K562 (cell line): ENCODE measurements at regions not wholly inside any gene's neighbourhood (a gene's known extent, or its start where the extent isn't known, plus 50 kb on each side); places are given as distances from the start of the nearest gene placed in this dataset.

Source experiments
- ATAC-seq: fragments of 200-7000 bp; cut with Tn5 transposase; 3 replicates; pipeline ENCODE4 v1.9.1; 2020; ENCODE audit warnings: moderate library complexity
- BruUV-seq: library from RNA; stranded (reverse); fragments of 400-500 nt; replicated peaks from 2 replicates; lab custom pipeline; 2021; lab: Mats Ljungman, UMichigan
- CTCF ChIA-PET: fragments of 300-600 bp; formaldehyde crosslinking; extraction: SDS; loops from one replicate; lab custom pipeline; 2021; ENCODE audit warnings: low intra/inter-chr PET ratio; lab: Yijun Ruan, JAX
- POLR2A ChIA-PET: fragments of 300-600, 350-650 bp; sonication (Branson Sonifier 250); formaldehyde crosslinking; extraction: SDS; loops from one replicate; lab custom pipeline; 2021; ENCODE audit warnings: antibody characterized with exemption, inconsistent platforms; lab: Yijun Ruan, JAX
- DNase-seq, 4 experiments: peaks; one replicate each; pipeline versions ENCODE4 v3.0.0 to v3.0.0-alpha.2; 2011 to 2018; ENCODE audit warnings: low spot score in 3 of 4, mixed read lengths in 3 of 4; ENCODE audit errors: extremely low read depth in 1 of 4
- FAIRE-seq: peaks from 2 replicates; lab custom pipeline; 2011; peaks lifted over from hg19 to GRCh38; lab: Jason Lieb, UNC
- H2AFZ ChIP-seq: 2 replicates; pipeline ENCODE4 v1.6.0; 2011; ENCODE audit warnings: low read depth, low read length, control low read depth, inconsistent platforms
- H3K27ac ChIP-seq: fragments of 200-600 bp; 3 replicates; pipeline ENCODE4 v1.8.0; 2011; ENCODE audit warnings: low read depth, mild to moderate bottlenecking, control low read depth, inconsistent platforms, low read length, moderate library complexity, mixed read lengths; ENCODE audit errors: extremely low read depth
- H3K27me3 ChIP-seq, 2 experiments: fragments of 300-600 bp in 1 of 2; 2 replicates in 1 of 2; 3 replicates in 1 of 2; pipeline versions ENCODE4 v1.6.0 to v1.8.0; 2011; ENCODE audit warnings: inconsistent platforms in 2 of 2, low read length in 2 of 2, mild to moderate bottlenecking in 1 of 2, mixed read lengths in 1 of 2, moderate library complexity in 1 of 2; ENCODE audit not compliant: control insufficient read depth in 2 of 2, insufficient read depth in 2 of 2
- H3K36me3 ChIP-seq: fragments of 300-600 bp; 3 replicates; pipeline ENCODE4 v1.8.0; 2011; ENCODE audit warnings: mild to moderate bottlenecking, low read length, inconsistent platforms; ENCODE audit not compliant: control insufficient read depth, insufficient read depth
- H3K4me1 ChIP-seq, 2 experiments: fragments of 200-600 bp in 1 of 2; replicated peaks in 1 of 2; 2 replicates in 1 of 2; 3 replicates in 1 of 2; pipeline versions ENCODE4 v1.5.1 to v1.8.0; 2011; ENCODE audit warnings: inconsistent platforms in 2 of 2, low read length in 2 of 2, mild to moderate bottlenecking in 1 of 2, mixed read lengths in 1 of 2, moderate library complexity in 1 of 2; ENCODE audit not compliant: control insufficient read depth in 2 of 2, insufficient read depth in 2 of 2
- H3K4me2 ChIP-seq: 2 replicates; pipeline ENCODE4 v1.6.1; 2011; ENCODE audit warnings: low read length, control low read depth, inconsistent platforms, mixed read lengths; ENCODE audit not compliant: insufficient read depth
- H3K4me3 ChIP-seq: fragments of 200-600 bp; sonication (generic), shearing (Covaris generic); 2 replicates; pipeline ENCODE4 v1.5.1; 2016; ENCODE audit warnings: control low read depth, inconsistent platforms
- H3K79me2 ChIP-seq: fragments of 200-600 bp; 3 replicates; pipeline ENCODE4 v1.8.0; 2011; ENCODE audit warnings: low read length, inconsistent platforms; ENCODE audit not compliant: control insufficient read depth, insufficient read depth
- H3K9ac ChIP-seq, 2 experiments: 2 replicates each; pipeline versions ENCODE4 v1.6.0 to v1.6.1; 2011; ENCODE audit warnings: low read depth in 2 of 2, low read length in 2 of 2, control low read depth in 1 of 2, inconsistent platforms in 1 of 2, mild to moderate bottlenecking in 1 of 2, mixed read lengths in 1 of 2; ENCODE audit not compliant: insufficient read depth in 1 of 2
- H3K9me1 ChIP-seq: one replicate; pipeline ENCODE4 v1.6.0; 2011; ENCODE audit warnings: inconsistent platforms, mild to moderate bottlenecking, low read length, moderate library complexity; ENCODE audit not compliant: control insufficient read depth, insufficient read depth
- H3K9me3 ChIP-seq: replicated peaks from 2 replicates; pipeline ENCODE4 v1.5.1; 2011; ENCODE audit warnings: low read depth, low read length, inconsistent platforms; ENCODE audit not compliant: control insufficient read depth, insufficient read depth
- H4K20me1 ChIP-seq: replicated peaks from 2 replicates; pipeline ENCODE4 v1.6.1; 2011; ENCODE audit warnings: low read length, inconsistent platforms, mixed read lengths; ENCODE audit not compliant: control insufficient read depth, insufficient read depth
- ARID3B ChIP-seq: fragments of 250-450 bp; sonication (Bioruptor Pico); IDR thresholded peaks from 2 replicates; pipeline ENCODE4 v1.4.0; 2020; ENCODE audit warnings: borderline replicate concordance
- BCOR ChIP-seq: fragments of 450-650 bp; IDR thresholded peaks from 2 replicates; pipeline ENCODE4 v1.6.1; 2016
- CGGBP1 ChIP-seq: fragments of 250-450 bp; sonication (Bioruptor Pico); IDR thresholded peaks from 2 replicates; pipeline ENCODE4 v1.9.0; 2021; ENCODE audit warnings: mild to moderate bottlenecking
- CHAMP1 ChIP-seq: fragments of 450-650 bp; IDR thresholded peaks from 2 replicates; pipeline ENCODE4 v1.6.1; 2016; ENCODE audit warnings: mild to moderate bottlenecking
- CREB3 ChIP-seq: fragments of 450-650 bp; conservative IDR thresholded peaks from 2 replicates; pipeline ENCODE4 v1.6.1; 2016; ENCODE audit warnings: missing genetic modification characterization, low read depth, mild to moderate bottlenecking, missing compliant biosample characterization, moderate library complexity
- DDX20 ChIP-seq: fragments of 450-650 bp; IDR thresholded peaks from 2 replicates; pipeline ENCODE4 v1.6.1; 2016; ENCODE audit warnings: missing genetic modification characterization, low read depth, mild to moderate bottlenecking, missing compliant biosample characterization, moderate library complexity
- E2F4 ChIP-seq: sonication (generic); formaldehyde crosslinking; IDR thresholded peaks from 2 replicates; pipeline ENCODE4 v1.8.0; 2022; ENCODE audit warnings: mild to moderate bottlenecking, low read depth, missing genetic modification reagents
- HMGN3 ChIP-seq: IDR thresholded peaks from 2 replicates; pipeline ENCODE4 v1.6.1; 2011; ENCODE audit warnings: borderline replicate concordance, low read depth, mild to moderate bottlenecking, mixed read lengths, low read length; ENCODE audit not compliant: insufficient read length; ENCODE audit errors: extremely low read depth
- HNRNPK ChIP-seq: fragments of 200-400 bp; formaldehyde crosslinking; IDR thresholded peaks from one replicate; pipeline ENCODE4 v1.6.1; 2018; ENCODE audit warnings: mild to moderate bottlenecking, low read depth, low read length; ENCODE audit not compliant: poor library complexity, severe bottlenecking
- JUND ChIP-seq, 2 experiments: IDR thresholded peaks; 2 replicates in 1 of 2; 3 replicates in 1 of 2; pipeline ENCODE4 v1.6.1; 2011; ENCODE audit warnings: borderline replicate concordance in 2 of 2, low read depth in 2 of 2, low read length in 2 of 2, improper control_type of control experiment in 1 of 2, missing biosample characterization in 1 of 2, missing genetic modification characterization in 1 of 2, missing genetic modification reagents in 1 of 2
- MCM7 ChIP-seq, 2 experiments: fragments of 450-650 bp; IDR thresholded peaks; 2 replicates each; pipeline ENCODE4 v1.6.1; 2016 to 2018
- NCOR1 ChIP-seq: fragments of 450-650 bp; IDR thresholded peaks from 2 replicates; pipeline ENCODE4 v1.6.1; 2016; ENCODE audit warnings: mild to moderate bottlenecking, moderate library complexity
- PRPF4 ChIP-seq: fragments of 200-400 bp; formaldehyde crosslinking; IDR thresholded peaks from one replicate; pipeline ENCODE4 v1.6.1; 2017; ENCODE audit warnings: low read length, low read depth, mild to moderate bottlenecking; ENCODE audit not compliant: insufficient read depth, poor library complexity, severe bottlenecking
- RBM17 ChIP-seq: fragments of 200-400 bp; formaldehyde crosslinking; IDR thresholded peaks from 2 replicates; pipeline ENCODE4 v1.6.1; 2017; ENCODE audit warnings: low read depth, mild to moderate bottlenecking, low read length, borderline replicate concordance
- TEAD1 ChIP-seq, 2 experiments: fragments of 450-650 bp in 1 of 2; sonication (generic) in 1 of 2; formaldehyde crosslinking; IDR thresholded peaks; 2 replicates each; pipeline versions ENCODE4 v1.4.0 to v1.8.0; 2020 to 2022; ENCODE audit warnings: mild to moderate bottlenecking in 2 of 2, missing genetic modification reagents in 1 of 2
- ZNF764 ChIP-seq: fragments of 250-450 bp; sonication (Bioruptor Pico); IDR thresholded peaks from 2 replicates; pipeline ENCODE4 v1.4.0; 2020; ENCODE audit warnings: low read depth, mild to moderate bottlenecking, moderate library complexity
- WGBS: fragments of 100-300 bp; shearing (Covaris generic); methylation state at CpG from one replicate; pipeline ENCODE4 v1.1.6; 2016; ENCODE audit warnings: low coverage, mixed read lengths; ENCODE audit not compliant: insufficient coverage; ENCODE audit errors: missing lambda C conversion rate; 5-methylcytosine and 5-hydroxymethylcytosine counted together
- in situ Hi-C: fragments of 300-500 bp; cut with MboI; formaldehyde crosslinking; loops from 4 replicates; pipeline ENCODE4 v1.15.0; 2018; ENCODE audit warnings: inconsistent platforms, mixed read lengths
- intact Hi-C: fragments of 100-400 bp; cut with micrococcal nuclease; formaldehyde crosslinking; loops from 2 replicates; pipeline ENCODE4 v1.14.2; 2022

GRCh38 chr6:8234321-8234720 is 132.0 kb upstream of the EEF1E1 start:
- CTCF ChIA-PET = no interaction called here
- ATAC-seq = no peak
- H3K27ac ChIP-seq = no peak overlapping the region
- H4K20me1 ChIP-seq = no peaks in the 10 kb centered on the region
- no TSS peak for BruUV-seq
- no peaks in the 10 kb centered on the region for H3K36me3 ChIP-seq
- peaks cover 3 to 4% of the 10 kb centered on the region in 2 experiments; a peak in 3 of 5 replicates for H3K27me3 ChIP-seq
- H3K4me1 ChIP-seq = no peaks in the 10 kb centered on the region
- intact Hi-C loops = no loop called here
- H3K9me3 ChIP-seq = no peaks in the 10 kb centered on the region
- no peak for FAIRE-seq
- H3K4me3 ChIP-seq = no peak overlapping the region
- H3K4me2 ChIP-seq = no peak overlapping the region
- no peaks in the 10 kb centered on the region for H3K9me1 ChIP-seq
- no peaks in the 10 kb centered on the region for H3K79me2 ChIP-seq
- in situ Hi-C loops = no loop called here
- no peak for DNase-seq
- no peak overlapping the region for H3K9ac ChIP-seq
- H2AFZ ChIP-seq = no peak overlapping the region
- 8% methylated on average over 7 of the region's 7 CpGs for whole genome bisulfite sequencing
- POLR2A ChIA-PET = interaction anchor here (1.1 kb wide), 1 partner anchor 12 kb away, joined by 3 read pairs; no protein-coding TSS in a partner anchor
- no peak for TF ChIP-seq BCOR
- no peak for TF ChIP-seq NCOR1
- no peak for TF ChIP-seq ARID3B
- no peak for TF ChIP-seq E2F4 (CRISPR knock-in tag)
- TF ChIP-seq HNRNPK = no peak
- no peak for TF ChIP-seq RBM17
- TF ChIP-seq HMGN3 = no peak
- no peak for TF ChIP-seq CHAMP1
- TF ChIP-seq TEAD1 (CRISPR knock-in tag; IDR thresholded peaks at IDR 0.05) = no peak
- TF ChIP-seq ZNF764 (CRISPR knock-in tag) = no peak
- TF ChIP-seq CREB3 (tag) = no peak
- TF ChIP-seq MCM7 (IDR thresholded peaks at IDR 0.05) = no peak
- TF ChIP-seq PRPF4 = no peak
- no peak for TF ChIP-seq JUND (IDR thresholded peaks at IDR 0.05; ENCODE audit: borderline replicate concordance, low read depth, low read length)
- TF ChIP-seq JUND (tag; IDR thresholded peaks at IDR 0.05; ENCODE audit: borderline replicate concordance, low read depth, low read length) = no peak
- TF ChIP-seq CGGBP1 (CRISPR knock-in tag) = no peak
- TF ChIP-seq DDX20 (tag) = no peak
